H1 (cell line): ENCODE measurements at regions not wholly inside any gene's neighbourhood (a gene's known extent, or its start where the extent isn't known, plus 50 kb on each side); places are given as distances from the start of the nearest gene placed in this dataset.

Experiments
- BRCA1 ChIP-seq: IDR thresholded peaks from 2 replicates; pipeline ENCODE4 v1.6.1; 2012; ENCODE audit warnings: low read depth, low read length, improper control_type of control experiment
- CTCF ChIP-seq, 3 experiments: IDR thresholded peaks; 1 replicate in 2 of 3; 2 replicates in 1 of 3; pipeline versions ENCODE4 v1.5.1 to v1.6.1; 2011; ENCODE audit warnings: low read length in 3 of 3, mild to moderate bottlenecking in 3 of 3, inconsistent platforms in 2 of 3, low read depth in 1 of 3, moderate library complexity in 1 of 3; ENCODE audit not compliant: insufficient read depth in 1 of 3; ENCODE audit errors: control extremely low read depth in 1 of 3
- EGR1 ChIP-seq: IDR thresholded peaks from 2 replicates; pipeline ENCODE4 v1.6.1; 2011; ENCODE audit warnings: low read depth, low read length, borderline replicate concordance
- YY1 ChIP-seq: IDR thresholded peaks from 2 replicates; pipeline ENCODE4 v1.6.1; 2011; ENCODE audit warnings: low read depth, mild to moderate bottlenecking, low read length
- ZNF274 ChIP-seq: IDR thresholded peaks from 2 replicates; pipeline ENCODE4 v1.7.0; 2012; ENCODE audit warnings: low read length, borderline replicate concordance; ENCODE audit errors: extremely low read depth

- TF ChIP-seq CTCF (IDR thresholded peaks at IDR 0.05; ENCODE audit: control extremely low read depth in 1 of 3, insufficient read depth in 1 of 3, low read depth in 1 of 3, low read length in 3 of 3): peak in 2 of 3 experiments; percentile 25 to 40; a peak in 2 of 4 replicates
- no peak for TF ChIP-seq EGR1
- no peak for TF ChIP-seq BRCA1
- TF ChIP-seq ZNF274: no peak
- no peak for TF ChIP-seq YY1
Observed at GRCh38 chr13:34779171-34779570, 162.9 kb upstream of the NBEA start.
